GM18861 (cell line): ENCODE measurements at regions not wholly inside any gene's neighbourhood (a gene's known extent, or its start where the extent isn't known, plus 50 kb on each side); places are given as distances from the start of the nearest gene placed in this dataset.

Experiments
- ATAC-seq: cut with Tn5 transposase; IDR thresholded peaks from one replicate; pipeline ENCODE4 v1.9.1; 2021; ENCODE audit not compliant: unreplicated experiment

DNA sequence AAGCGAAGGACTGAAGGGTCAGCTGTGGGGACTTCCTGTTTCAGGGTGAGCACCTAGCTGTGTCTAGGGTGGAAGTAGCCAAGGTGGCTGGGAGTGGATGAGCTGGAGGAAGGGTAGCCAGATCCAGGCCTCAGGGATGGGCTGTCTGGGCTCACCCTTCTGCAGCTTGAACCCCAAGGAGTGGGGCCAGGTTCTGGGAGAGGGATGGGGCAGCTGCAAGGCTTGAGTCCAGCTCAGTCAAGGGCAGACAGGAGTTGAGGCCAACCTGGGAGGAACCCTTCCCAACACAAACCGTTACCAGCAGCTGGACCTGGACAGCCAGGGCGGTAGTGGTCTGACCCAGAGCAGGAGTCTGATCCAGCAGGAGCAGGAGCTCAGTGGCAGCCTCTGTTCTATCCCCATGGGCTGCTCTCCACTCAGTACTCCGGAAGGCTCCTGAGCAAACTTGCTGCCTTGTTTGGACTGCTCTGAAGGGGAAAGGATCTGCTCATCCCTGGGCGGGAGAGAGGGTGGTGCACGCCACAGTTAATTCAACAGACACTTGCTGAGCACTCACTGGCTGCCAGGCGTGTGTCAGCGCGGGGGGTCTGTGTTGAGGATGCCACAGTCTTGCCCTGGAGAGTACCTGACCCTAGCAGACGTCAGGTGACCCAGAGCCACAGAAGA is 53.8 kb upstream of the THY1 start:
- no peak for ATAC-seq

GRCh38 chr11:119476038-119476437 is 53.1 kb upstream of the THY1 start:
- ATAC-seq = no peak

- ATAC-seq = no peak
These were observed 52.0 kb upstream of the THY1 start for GRCh38 chr11:119474682-119475596.

GRCh38 chr11:119473901-119474681 is 51.1 kb upstream of the THY1 start:
- ATAC-seq = no peak

DNA sequence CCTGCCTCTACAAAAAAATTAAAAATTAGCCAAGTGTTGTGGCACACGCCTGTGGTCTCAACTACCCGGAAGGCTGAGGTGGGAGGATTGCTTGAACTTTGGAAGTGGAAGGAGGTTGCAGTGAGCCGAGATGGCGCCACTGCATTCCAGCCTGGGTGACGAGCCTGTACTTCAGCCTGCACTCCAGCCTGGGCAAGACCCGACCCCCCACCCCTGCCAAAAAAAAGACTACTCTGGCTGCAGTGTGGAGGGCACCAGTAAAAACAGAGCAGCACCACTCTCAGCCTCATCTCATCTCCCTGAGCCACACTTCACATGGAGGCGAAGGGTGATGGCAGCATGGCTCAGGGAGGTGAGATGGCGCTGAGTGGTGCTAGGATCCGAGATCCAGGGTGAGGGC is 50.3 kb upstream of the THY1 start:
- ATAC-seq = no peak

DNA sequence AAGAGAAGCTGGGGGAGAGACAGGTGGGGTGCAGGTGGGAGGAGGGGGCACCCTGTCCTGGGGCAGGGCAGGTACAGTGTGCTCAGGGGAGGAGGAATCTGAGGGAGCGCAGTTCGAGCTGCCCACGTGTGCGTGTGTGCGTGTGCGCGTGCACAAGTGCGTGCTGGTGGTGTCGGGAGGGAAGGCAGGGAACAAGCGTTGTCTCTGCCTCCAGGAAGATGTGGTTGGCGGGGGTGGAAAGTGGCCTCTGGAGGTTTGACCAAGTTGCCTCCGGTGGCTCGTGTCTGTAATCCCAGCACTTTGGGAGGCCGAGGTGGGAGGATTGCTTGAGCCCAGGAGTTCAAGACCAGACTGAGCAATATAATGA is 49.9 kb upstream of the THY1 start:
- no peak for ATAC-seq
